ENCODE measurements at regions not wholly inside any gene's neighbourhood (a gene's known extent, or its start where the extent isn't known, plus 50 kb on each side); places are given as distances from the start of the nearest gene placed in this dataset.

DNA sequence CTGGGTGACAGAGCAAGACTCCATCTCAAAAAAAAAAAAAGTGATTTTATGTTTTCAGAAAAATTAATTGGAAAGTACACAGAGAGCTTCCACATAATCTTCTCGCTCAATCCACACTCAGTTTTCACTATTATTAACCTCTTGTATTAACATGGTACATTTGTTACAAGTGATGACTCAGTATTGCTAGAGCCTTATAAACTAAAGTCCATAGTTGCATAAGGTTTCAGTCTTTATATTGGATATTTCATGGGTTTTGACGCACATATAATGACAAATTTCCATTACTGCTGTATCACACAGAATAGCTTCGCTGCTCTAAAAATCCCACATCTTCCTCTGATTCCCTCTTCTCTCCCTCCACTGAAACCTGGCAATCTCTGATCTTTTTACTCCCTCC is 603.5 kb downstream of the XIRP2 start:
- TF ChIP-seq, protein P1, sequence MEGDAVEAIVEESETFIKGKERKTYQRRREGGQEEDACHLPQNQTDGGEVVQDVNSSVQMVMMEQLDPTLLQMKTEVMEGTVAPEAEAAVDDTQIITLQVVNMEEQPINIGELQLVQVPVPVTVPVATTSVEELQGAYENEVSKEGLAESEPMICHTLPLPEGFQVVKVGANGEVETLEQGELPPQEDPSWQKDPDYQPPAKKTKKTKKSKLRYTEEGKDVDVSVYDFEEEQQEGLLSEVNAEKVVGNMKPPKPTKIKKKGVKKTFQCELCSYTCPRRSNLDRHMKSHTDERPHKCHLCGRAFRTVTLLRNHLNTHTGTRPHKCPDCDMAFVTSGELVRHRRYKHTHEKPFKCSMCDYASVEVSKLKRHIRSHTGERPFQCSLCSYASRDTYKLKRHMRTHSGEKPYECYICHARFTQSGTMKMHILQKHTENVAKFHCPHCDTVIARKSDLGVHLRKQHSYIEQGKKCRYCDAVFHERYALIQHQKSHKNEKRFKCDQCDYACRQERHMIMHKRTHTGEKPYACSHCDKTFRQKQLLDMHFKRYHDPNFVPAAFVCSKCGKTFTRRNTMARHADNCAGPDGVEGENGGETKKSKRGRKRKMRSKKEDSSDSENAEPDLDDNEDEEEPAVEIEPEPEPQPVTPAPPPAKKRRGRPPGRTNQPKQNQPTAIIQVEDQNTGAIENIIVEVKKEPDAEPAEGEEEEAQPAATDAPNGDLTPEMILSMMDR (conservative IDR thresholded peaks at IDR 0.05) = no peak

GRCh38 chr2:167490455-167490854 is 602.2 kb downstream of the XIRP2 start:
- H3K27ac ChIP-seq = no peak overlapping the region
- TF ChIP-seq, protein P1 (conservative IDR thresholded peaks at IDR 0.05) = no peak

More for the DNA sequence above, 603.5 kb downstream of the XIRP2 start:
- H3K27ac ChIP-seq = no peak overlapping the region

DNA sequence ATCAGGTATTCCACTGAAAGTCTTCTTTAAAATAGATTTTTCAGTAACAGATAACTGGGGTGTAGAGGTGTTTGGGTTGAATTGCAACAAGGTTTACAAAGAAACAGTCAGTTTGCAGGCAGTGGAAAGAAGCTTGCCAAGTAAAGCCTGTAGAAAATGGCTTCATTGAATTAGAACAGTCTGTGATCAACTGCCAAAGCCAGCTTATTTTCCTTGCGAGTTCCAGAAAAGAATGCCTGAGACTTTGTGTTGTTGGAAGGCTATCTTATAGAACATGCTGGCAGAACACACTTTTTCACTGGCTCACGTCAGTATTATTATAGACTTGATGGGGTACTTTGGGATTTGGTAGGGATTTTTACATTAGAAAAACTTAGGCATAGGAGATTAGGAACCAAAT is 601.0 kb downstream of the XIRP2 start:
- TF ChIP-seq, protein P1 (conservative IDR thresholded peaks at IDR 0.05) = no peak
- H3K27ac ChIP-seq = no peak overlapping the region

- TF ChIP-seq, protein P1 (conservative IDR thresholded peaks at IDR 0.05) = no peak
- no peak overlapping the region for H3K27ac ChIP-seq
Measured at GRCh38 chr2:167487728-167488127, 599.4 kb downstream of the XIRP2 start.

GRCh38 chr2:167484875-167485274 is 596.6 kb downstream of the XIRP2 start:
- TF ChIP-seq, protein P1 (conservative IDR thresholded peaks at IDR 0.05) = no peak
- no peak overlapping the region for H3K27ac ChIP-seq

DNA sequence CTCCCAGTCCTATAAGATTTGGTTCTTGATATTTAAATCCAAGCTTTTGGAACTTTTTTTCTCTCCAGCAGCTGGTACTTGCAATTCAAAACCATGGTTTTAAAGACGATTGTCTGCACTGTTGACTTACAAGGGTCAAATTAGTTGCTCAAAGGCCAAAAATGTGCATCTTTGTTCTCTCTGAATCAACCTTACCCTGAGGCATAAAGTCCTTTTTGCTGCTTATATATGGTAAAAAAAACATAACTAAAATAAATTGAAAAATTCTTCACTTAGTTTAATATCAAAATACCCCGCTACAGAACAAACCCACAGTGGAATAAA is 592.7 kb downstream of the XIRP2 start:
- TF ChIP-seq, protein P1 (conservative IDR thresholded peaks at IDR 0.05) = no peak
- no peak overlapping the region for H3K27ac ChIP-seq

- no peak overlapping the region for H3K27ac ChIP-seq
- TF ChIP-seq, protein P1 (conservative IDR thresholded peaks at IDR 0.05) = no peak
Measured at GRCh38 chr2:167480232-167480985, 592.1 kb downstream of the XIRP2 start.

All from VCaP (cell line).